ENCODE measurements at regions not wholly inside any gene's neighbourhood (a gene's known extent, or its start where the extent isn't known, plus 50 kb on each side); places are given as distances from the start of the nearest gene placed in this dataset.

GRCh38 chr6:71454056-71454455, 165.4 kb downstream of the OGFRL1 start:
- no peak overlapping the region for H3K4me3 ChIP-seq (ENCODE audit: low read depth, low read length)
- TF ChIP-seq CTCF (IDR thresholded peaks at IDR 0.05; ENCODE audit: low read depth, low read length), result no peak

- H3K4me3 ChIP-seq (ENCODE audit: low read depth, low read length), result no peak overlapping the region
- no peak for TF ChIP-seq CTCF (IDR thresholded peaks at IDR 0.05; ENCODE audit: low read depth, low read length)
These were observed 169.3 kb downstream of the OGFRL1 start for GRCh38 chr6:71457929-71458328.

GRCh38 chr6:71459162-71459561, 170.6 kb downstream of the OGFRL1 start:
- TF ChIP-seq CTCF (IDR thresholded peaks at IDR 0.05; ENCODE audit: low read depth, low read length), result no peak
- H3K4me3 ChIP-seq (ENCODE audit: low read depth, low read length), result no peak overlapping the region

GRCh38 chr6:71460933-71461332, 172.3 kb downstream of the OGFRL1 start:
- H3K4me3 ChIP-seq (ENCODE audit: low read depth, low read length), result no peak overlapping the region
- TF ChIP-seq CTCF (IDR thresholded peaks at IDR 0.05; ENCODE audit: low read depth, low read length), result no peak

GRCh38 chr6:71463061-71463460, 174.4 kb downstream of the OGFRL1 start:
- H3K4me3 ChIP-seq (ENCODE audit: low read depth, low read length), result no peak overlapping the region
- no peak for TF ChIP-seq CTCF (IDR thresholded peaks at IDR 0.05; ENCODE audit: low read depth, low read length)

- no peak overlapping the region for H3K4me3 ChIP-seq (ENCODE audit: low read depth, low read length)
- TF ChIP-seq CTCF (IDR thresholded peaks at IDR 0.05; ENCODE audit: low read depth, low read length), result no peak
These were observed 176.5 kb downstream of the OGFRL1 start for GRCh38 chr6:71465096-71465495.

- no peak overlapping the region for H3K4me3 ChIP-seq (ENCODE audit: low read depth, low read length)
- no peak for TF ChIP-seq CTCF (IDR thresholded peaks at IDR 0.05; ENCODE audit: low read depth, low read length)
These were observed 177.8 kb downstream of the OGFRL1 start for GRCh38 chr6:71466362-71466761.

All from WI38 (cell line).